CD4-positive, alpha-beta T cell treated with Interleukin-6 at 100 ng/mL for 8 hours (primary cell): ENCODE measurements at regions not wholly inside any gene's neighbourhood (a gene's known extent, or its start where the extent isn't known, plus 50 kb on each side); places are given as distances from the start of the nearest gene placed in this dataset.
"Not testable (repeated sequence)": the region's sequence is repeated elsewhere in the genome, so short reads cannot be mapped to it uniquely, and the experiment has no call there.

ENCODE experiments used
- DNase-seq: peaks from one replicate; pipeline ENCODE4 v3.0.0-alpha.2; 2020; ENCODE audit warnings: mixed read lengths, low spot score

GRCh38 chr14:54010981-54011380 is 54.4 kb upstream of the BMP4 start:
- no peak for DNase-seq

DNA sequence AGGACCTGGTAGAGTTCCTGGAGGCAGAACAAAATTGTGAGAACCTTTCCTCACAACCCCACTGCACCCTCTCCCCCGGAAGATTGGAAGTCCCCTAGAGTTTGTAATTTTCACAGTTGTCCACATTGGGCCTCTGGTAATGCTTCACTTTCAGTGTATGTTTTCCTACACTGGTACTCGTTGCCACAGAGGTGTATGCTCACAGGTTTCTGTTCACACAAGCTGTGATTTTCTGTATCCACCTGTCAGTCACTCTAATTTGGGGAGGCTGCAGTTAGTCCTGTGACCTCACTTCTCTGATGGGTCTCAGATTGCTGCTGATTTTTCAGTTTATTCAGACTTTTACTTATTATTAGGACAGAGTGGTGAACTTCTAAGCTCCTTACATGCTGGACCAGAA is 66.4 kb upstream of the BMP4 start:
- DNase-seq, result no peak

- DNase-seq, result no peak
Observed at GRCh38 chr14:54025661-54026060, 69.0 kb upstream of the BMP4 start.

- DNase-seq, result no peak
Observed at GRCh38 chr14:54026671-54027070, 70.0 kb upstream of the BMP4 start.

GRCh38 chr14:54030996-54031395 is 74.4 kb upstream of the BMP4 start:
- DNase-seq, result not testable (repeated sequence)

DNA sequence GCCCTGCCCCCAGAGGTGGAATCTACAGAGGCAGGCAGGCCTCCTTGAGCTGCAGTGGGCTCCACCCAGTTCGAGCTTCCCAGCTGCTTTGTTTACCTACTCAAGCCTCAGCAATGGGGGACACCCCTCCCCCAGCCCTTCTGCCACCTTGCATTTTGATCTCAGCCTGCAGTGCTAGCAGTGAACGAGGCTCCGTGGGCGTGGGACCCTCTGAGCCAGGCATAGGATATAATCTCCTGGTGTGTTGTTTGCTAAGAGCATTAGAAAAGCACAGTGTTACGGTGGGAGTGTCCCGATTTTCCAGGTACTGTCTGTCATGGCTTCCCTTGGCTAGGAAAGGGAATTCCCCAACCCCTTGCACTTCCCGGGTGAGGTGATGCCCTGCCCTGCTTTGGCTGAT is 76.7 kb upstream of the BMP4 start:
- not testable (repeated sequence) for DNase-seq

GRCh38 chr14:54038724-54039123 is 82.1 kb upstream of the BMP4 start:
- DNase-seq, result no peak

- no peak for DNase-seq
Observed at GRCh38 chr14:54039311-54039710, 82.7 kb upstream of the BMP4 start.

- DNase-seq, result no peak
Observed at GRCh38 chr14:54040846-54041245, 84.2 kb upstream of the BMP4 start.

DNA sequence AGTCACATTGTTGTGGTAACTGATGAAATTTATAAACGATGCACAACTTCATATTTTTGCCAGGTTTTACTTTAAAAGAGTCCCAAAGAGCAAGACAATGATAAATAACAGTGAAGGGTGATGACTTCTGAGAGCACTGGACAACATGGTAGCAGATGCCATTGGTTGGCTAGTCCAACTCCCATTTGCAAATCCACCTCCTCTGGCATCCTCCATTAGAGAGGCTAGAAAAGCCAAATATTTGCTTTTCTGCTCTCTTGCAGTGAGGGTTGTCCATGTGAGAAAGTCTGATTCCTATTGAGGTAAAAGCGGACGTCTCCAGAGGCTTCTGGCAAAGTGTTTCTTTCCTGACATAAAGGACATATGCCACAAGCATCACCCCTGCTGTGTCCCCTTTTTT is 89.6 kb upstream of the BMP4 start:
- DNase-seq, result no peak

- DNase-seq, result no peak
Observed at GRCh38 chr14:54047645-54048308, 91.2 kb upstream of the BMP4 start.

GRCh38 chr14:54048311-54048710 is 91.7 kb upstream of the BMP4 start:
- no peak for DNase-seq

- no peak for DNase-seq
Observed at GRCh38 chr14:54048736-54049135, 92.1 kb upstream of the BMP4 start.

DNA sequence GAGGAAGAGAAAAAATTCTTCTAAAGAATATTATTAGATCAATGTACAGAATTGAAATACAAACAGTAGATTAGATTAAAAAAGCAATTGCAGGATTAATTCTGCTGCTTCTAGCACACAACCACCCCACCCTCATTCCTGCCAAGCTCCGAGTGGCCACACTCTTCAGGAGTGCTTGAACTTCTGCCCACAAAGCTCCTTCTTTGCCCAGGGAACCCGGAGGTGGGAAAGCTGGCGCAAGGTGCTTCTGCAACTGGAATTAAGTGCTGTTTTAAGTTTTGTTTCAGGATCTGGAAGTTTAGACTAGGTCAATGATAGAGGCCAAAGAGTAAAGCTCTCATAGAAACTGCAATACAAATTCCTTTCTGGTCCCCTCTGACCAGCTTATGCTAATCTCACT is 94.1 kb upstream of the BMP4 start:
- no peak for DNase-seq

- DNase-seq, result no peak
Observed at GRCh38 chr14:54052696-54053385, 96.2 kb upstream of the BMP4 start.

DNA sequence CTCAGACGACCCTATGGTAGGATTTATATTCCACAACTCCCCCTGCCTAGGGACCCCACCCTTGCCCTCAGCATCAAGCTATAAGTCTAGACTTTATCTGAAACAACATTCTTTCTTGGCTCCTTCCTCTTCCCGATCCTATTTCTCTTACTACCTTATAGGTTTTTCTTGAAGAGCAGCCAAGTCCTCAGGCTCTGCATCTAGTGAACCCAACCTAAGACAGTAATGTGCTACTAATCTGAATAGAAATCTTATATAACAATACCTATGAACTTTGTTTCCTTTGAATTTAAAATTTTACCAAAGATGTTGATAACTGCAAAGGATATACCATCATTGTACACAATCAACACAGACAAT is 96.7 kb upstream of the BMP4 start:
- DNase-seq, result no peak

GRCh38 chr14:54058505-54058904 is 101.9 kb upstream of the BMP4 start:
- DNase-seq, result no peak

DNA sequence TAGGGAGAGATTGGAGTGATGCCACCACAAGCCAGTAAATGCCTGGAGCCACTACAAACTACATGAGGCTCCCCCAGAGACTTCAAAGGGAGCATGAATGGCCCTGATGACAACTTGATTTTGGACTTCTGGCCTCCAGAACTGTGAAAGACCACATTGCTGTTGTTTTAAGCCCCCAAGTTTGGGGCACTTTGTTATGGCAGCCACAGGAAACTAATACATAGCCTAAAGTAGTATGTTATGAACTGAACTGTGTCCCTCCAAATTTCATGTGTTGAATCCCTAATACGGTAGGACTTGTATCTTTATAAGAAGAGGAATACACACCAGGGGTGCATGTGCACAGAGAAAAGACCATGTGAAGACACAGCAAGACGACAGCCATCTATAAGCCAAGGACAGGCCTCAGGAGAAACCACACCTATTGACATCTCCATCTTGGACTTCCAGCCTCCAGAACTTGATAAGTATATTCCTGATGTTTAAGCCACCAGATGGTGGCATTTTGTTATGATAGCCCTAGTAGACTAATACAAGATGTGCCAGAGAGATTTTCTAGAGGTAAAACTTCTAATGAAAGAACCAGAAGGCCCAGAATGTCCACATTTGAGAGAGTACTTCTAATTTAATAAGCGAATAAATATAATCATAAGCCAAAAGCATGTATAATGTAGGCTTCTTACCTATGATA is 127.1 kb upstream of the BMP4 start:
- no peak for DNase-seq

GRCh38 chr14:54085232-54085761 is 128.7 kb upstream of the BMP4 start:
- DNase-seq, result no peak

DNA sequence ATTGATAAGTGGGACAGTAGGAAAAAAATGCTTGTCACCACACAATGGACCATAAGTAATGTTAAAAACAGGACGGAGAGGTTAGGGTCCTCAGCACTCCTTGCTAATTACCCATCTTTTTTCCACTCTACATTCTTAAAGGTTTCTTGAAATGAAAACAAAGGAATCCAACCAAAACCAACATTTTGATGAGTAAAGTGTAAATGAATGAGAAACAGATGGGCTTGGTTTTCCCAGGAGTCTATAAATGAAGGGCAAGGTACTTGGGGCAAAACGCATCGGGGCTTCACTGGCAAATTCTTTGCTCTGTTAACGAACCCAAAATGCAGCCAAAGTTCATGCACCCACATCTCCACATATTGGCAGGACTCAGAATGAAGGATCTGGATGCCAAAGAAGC is 129.2 kb upstream of the BMP4 start:
- DNase-seq, result no peak

DNA sequence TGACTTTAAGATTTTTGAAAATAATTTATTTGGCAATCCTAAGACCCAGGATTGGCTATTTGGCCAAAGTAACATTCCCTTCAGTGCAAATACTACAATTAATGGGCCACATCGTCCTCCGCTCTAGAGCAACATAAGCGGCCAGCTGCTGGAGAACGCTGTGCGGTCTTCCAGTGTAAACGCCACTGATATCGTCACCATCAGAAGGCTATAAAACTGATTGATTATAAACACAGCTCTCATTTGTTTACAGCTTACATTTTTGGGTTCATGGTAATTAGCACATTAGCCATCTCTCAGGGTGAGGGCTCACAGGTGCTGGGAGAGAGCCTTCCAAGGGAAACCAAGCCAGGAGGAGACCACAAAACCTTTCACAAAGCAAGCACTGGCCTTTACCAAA is 130.1 kb upstream of the BMP4 start:
- DNase-seq, result no peak

GRCh38 chr14:54087376-54087775 is 130.8 kb upstream of the BMP4 start:
- DNase-seq, result no peak

DNA sequence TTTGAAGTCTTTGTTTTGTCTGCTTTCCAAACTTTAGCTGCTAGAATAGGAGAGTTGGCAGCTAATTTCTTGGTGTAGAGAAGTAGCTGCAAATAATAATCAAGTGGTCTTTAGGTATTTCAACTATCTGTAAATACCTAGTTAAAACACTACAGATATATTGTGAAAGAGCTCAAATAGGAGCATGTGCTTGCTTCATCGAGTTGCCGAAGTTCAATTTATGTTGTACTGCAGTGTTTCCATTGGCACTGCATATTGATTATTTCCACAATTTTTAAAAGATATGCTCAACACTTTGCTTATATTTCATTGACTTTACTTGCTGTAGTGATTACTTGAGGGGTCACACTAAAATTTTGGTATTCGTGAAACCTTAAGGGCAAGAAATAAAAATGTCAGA is 131.6 kb upstream of the BMP4 start:
- DNase-seq, result no peak
